Fibroblast of gingiva (primary cell): ENCODE measurements at regions not wholly inside any gene's neighbourhood (a gene's known extent, or its start where the extent isn't known, plus 50 kb on each side); places are given as distances from the start of the nearest gene placed in this dataset.
A peak's percentile ranks its signal among the peaks of the same experiment; 100 is the strongest.

Experiments used
- DNase-seq: peaks from one replicate; pipeline ENCODE4 v3.0.0-alpha.2; 2011; ENCODE audit warnings: low read depth

DNA sequence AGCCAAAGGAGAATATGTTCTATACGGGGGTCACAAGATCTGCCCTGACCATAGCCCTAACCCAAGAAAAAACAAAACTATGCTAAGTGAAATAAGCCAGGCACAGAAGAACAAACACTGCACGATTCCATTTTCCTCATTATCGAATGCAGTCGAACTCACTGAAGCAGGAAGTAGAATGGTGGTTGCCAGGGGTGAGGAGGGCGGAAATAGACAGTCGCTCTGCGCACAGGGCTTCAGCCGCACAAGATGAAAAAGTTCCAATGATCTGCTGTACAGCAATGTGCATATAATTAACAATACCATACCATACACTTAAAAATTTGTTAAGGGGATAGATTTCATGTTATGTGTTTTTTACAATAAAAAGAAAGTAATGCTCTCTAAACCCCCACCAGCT is 257.7 kb downstream of the TXNL1 start:
- no peak for DNase-seq

- no peak for DNase-seq
These were observed 259.1 kb downstream of the TXNL1 start for GRCh38 chr18:56379256-56379655.

GRCh38 chr18:56377231-56377630 is 261.2 kb downstream of the TXNL1 start:
- peak; percentile 40 for DNase-seq

DNA sequence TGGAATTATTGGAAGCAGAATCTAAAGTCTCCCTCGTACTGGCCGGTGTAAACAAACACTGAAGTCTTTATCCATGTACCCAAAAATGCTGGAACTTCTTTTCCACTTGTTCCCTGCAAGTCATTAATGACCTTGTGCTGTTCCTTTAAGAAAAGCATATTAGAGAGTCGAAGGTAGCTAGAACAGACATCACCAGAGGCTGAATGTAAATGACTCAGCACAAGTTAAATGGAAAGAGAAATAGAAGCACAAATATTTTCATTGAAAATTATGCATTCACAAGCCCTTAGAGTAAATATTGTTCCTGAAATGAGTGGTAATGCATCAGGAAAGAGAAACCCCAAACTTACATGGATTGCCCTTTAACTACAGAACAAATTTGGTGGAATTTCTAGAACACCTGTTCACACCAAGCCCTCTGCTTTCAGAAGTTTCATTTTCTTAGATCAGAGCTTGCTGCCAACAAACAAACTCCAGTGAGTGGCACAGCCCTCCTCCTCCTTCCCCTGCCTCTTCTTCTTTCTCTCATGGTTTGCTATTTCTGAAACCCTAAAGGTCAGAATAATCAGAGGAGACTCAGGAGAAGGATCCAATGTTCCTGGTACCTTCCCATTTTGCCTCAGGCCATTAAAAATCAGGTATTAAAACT is 264.3 kb downstream of the TXNL1 start:
- peak; percentile 15 for DNase-seq

GRCh38 chr18:56373601-56374000 is 264.8 kb downstream of the TXNL1 start:
- no peak for DNase-seq

- no peak for DNase-seq
These were observed 270.3 kb downstream of the TXNL1 start for GRCh38 chr18:56368066-56368465.

GRCh38 chr18:56358608-56359280 is 279.6 kb downstream of the TXNL1 start:
- no peak for DNase-seq

DNA sequence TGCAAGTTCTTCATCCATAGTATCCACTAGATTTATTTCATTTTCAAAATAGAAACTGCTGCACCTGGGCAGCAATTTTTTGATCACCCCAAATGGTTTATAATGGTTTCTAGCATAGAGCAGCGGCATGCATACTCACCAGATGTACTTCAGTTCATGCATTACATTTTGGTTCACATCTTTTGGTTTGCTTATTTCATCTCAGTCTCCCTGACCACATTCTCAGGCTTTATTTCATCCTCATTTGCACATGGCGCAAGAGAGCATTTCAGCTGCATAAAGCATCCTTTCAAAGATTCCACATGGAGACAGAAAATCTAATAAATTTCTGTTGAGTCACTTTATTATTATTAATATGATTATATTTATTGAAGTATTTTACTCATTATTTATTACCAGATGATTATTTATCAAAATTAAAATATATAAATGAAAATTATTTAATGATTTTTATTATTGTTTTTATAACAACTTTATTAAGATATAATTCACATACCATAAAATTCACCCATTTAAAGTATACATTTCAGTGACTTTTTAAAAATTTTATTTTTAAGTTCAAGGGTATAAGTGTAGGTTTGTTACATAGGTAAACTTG is 284.6 kb downstream of the TXNL1 start:
- peak; percentile 51 for DNase-seq

GRCh38 chr18:56351911-56352500 is 286.4 kb downstream of the TXNL1 start:
- DNase-seq: no peak

DNA sequence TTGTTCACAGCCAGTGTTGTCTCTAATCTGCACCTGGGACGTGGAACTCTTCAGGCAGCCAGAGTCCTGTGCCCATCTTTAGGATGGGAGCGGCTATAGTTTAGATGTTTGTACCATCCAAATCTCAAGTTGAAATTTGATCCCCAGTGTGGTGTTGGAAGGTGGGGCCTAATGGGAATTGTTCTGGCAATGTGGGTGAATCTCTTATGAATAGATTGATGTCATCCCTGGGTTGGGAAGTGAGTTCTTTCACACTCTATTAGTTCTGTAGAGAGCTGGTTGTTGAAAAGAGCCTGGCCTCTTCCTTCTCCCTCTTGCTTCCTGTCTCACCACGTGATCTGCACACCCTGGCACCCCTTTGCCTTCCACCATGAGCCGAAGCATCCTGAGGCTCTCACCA is 300.9 kb downstream of the TXNL1 start:
- no peak for DNase-seq

- DNase-seq: no peak
These were observed 304.6 kb downstream of the TXNL1 start for GRCh38 chr18:56333839-56334238.

DNA sequence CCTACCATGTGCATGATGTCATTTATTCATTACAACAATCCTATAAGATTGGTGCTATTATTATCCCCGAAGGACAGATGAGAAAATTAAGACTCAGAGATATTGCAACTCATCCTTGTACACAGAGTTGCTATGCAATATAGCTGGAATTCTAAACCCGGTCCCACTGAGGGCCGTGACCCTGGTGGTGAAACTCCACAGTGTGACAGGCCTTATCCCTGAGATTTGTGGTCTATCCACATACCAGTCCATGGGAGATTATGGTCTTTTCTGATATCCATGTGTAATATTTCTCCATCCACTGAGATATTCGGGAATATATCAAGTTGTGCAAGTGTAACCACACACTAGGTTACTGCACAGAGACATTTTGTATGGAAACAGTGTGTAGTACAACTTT is 305.2 kb downstream of the TXNL1 start:
- no peak for DNase-seq

DNA sequence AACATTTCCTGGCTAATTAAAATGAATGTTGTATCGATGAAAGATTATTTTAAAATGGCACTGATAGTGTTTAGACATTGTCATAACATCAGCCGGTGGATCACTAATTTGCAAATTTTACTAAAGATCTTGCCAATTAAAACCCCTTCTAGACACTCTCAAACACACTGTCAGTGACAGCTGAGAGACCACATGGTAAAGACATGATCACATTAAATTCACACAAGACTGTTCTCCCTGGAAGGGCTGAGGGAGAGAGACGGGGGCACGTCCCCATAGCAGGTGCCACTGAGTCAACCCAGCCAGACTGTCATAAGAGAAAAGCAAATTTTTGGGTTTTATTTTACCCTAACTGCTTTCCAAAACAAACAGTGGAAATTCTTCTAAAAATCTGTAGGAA is 306.0 kb downstream of the TXNL1 start:
- DNase-seq: no peak

- no peak for DNase-seq
These were observed 307.9 kb downstream of the TXNL1 start for GRCh38 chr18:56330366-56331110.

- no peak for DNase-seq
These were observed 308.9 kb downstream of the TXNL1 start for GRCh38 chr18:56329536-56329935.

DNA sequence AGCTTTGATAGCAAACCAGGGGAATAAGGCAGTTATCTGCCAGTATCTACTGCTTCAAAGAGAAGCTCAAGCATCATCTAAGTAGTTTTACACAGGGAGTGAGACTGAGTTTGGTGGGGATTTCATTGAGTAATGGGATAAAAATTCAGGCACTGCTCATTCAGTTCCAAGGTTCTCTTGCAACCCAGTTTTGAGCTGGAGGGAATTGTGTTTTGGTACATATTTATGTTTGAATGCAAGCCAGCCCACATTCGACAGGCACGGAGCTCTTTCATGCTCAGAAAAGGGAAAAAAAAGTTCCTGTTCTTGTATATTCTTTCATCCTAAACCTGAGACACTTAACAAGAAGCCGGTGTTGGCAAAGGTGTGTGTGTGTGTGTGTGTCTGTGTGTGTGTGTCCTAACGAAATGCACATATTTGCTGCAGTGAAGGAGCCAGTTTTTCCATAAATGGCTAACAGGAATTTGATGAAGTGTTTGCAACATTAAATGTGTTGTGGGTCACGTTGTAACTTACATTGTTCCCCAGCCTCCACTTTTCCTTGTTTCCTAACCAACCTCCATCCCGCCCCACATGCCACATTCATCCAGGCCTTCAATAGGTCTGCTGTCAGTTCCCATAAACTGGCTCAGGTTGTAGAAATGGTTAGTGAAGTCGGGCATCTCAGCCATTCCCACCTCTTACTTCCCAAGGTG is 311.1 kb downstream of the TXNL1 start:
- DNase-seq: peak; percentile 65

GRCh38 chr18:56326336-56327072 is 311.9 kb downstream of the TXNL1 start:
- DNase-seq: no peak

DNA sequence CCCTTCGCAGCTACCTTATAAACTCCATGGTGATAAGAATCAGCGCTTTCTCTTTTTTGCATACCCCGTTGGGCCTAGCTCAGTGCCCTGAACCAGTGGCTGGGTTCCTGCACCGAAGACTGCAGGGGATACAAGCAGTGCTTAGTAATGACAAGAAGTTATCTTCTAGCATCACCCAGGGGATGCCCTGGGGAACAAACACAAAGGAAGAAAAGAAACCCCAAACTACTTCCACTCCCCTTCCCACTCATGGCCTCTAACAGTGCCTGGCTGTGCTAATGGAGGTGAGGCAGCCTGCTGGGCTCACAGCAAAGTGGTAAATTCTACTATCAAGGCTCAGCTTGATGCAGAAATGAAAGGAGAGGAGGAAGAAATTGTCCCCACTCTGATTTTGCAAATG is 314.7 kb downstream of the TXNL1 start:
- no peak for DNase-seq

GRCh38 chr18:56322406-56322805 is 316.0 kb downstream of the TXNL1 start:
- no peak for DNase-seq

DNA sequence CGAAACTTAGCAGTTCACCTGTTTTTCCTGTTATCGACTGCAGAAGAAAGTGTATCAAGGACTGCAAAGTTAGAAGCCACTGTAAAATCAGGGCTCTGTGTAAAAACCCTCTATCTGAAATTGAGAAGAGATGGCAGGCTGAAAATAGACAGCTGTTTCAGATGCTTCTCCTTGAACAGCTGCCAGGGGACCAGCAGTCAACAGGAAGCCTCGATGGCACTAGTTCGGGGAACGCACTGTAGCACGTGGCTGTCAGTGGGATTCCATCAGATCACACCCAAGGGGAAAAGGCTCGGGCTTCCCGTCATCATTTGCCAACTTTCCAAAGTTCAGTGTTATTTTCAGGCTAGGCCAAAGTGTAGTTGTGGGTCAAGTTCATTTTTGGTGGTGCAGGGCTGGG is 316.9 kb downstream of the TXNL1 start:
- DNase-seq: no peak

GRCh38 chr18:56319953-56320352 is 318.4 kb downstream of the TXNL1 start:
- no peak for DNase-seq
